Upper lobe of right lung (tissue), 1 donor: ENCODE measurements at regions not wholly inside any gene's neighbourhood (a gene's known extent, or its start where the extent isn't known, plus 50 kb on each side); places are given as distances from the start of the nearest gene placed in this dataset.

Experiments
- ATAC-seq: fragments of 200-7000 bp; cut with Tn5 transposase; one replicate; pipeline ENCODE4 v1.9.1; 2020; ENCODE audit warnings: mild to moderate bottlenecking, moderate library complexity
- DNase-seq: peaks from one replicate; pipeline ENCODE4 v3.0.0-alpha.2; 2020
- H3K27ac ChIP-seq: fragments of 200-600 bp; one replicate; pipeline ENCODE4 v1.8.0; 2022
- H3K27me3 ChIP-seq: fragments of 200-600 bp; one replicate; pipeline ENCODE4 v1.8.0; 2022; ENCODE audit warnings: mild to moderate bottlenecking
- H3K36me3 ChIP-seq: fragments of 200-600 bp; one replicate; pipeline ENCODE4 v1.8.0; 2022
- H3K4me1 ChIP-seq: fragments of 200-600 bp; one replicate; pipeline ENCODE4 v1.8.0; 2022
- H3K4me3 ChIP-seq: fragments of 200-600 bp; one replicate; pipeline ENCODE4 v1.8.0; 2022; ENCODE audit warnings: mild to moderate bottlenecking
- H3K9me3 ChIP-seq: fragments of 200-600 bp; one replicate; pipeline ENCODE4 v1.8.0; 2022
- intact Hi-C: fragments of 100-400 bp; cut with DNase I; formaldehyde crosslinking; loops from one replicate; pipeline ENCODE4 v1.11.0; 2022
- TF ChIP-seq, protein P1 (sequence below): fragments of 200-600 bp; IDR thresholded peaks from one replicate; pipeline ENCODE4 v1.8.0; 2022; ENCODE audit warnings: antibody characterized with exemption
- donor health status: DM: no; HTN: yes; CAD: no; lungs with severe emphysema.

DNA sequence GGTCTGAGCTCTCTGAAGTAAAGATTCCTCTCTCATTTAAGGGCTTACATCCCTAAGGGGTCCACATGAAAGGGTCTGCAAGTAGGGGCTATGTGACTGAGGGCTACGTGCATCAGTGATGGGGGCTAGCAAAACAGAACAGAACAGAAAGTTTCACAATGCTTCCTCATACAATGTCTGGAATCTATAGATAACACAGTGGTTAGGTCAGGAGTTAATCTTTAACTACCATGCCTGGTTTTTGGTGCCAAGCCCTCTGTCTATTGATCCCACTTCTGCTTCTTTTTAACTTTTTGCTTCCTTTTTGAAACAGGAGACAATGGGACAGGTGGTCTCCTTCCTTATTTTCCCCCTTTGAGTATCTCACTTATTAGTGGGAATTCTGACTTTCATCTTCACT lies 263.0 kb downstream of the DDX3Y start:
- no peak for DNase-seq
- TF ChIP-seq, protein P1, sequence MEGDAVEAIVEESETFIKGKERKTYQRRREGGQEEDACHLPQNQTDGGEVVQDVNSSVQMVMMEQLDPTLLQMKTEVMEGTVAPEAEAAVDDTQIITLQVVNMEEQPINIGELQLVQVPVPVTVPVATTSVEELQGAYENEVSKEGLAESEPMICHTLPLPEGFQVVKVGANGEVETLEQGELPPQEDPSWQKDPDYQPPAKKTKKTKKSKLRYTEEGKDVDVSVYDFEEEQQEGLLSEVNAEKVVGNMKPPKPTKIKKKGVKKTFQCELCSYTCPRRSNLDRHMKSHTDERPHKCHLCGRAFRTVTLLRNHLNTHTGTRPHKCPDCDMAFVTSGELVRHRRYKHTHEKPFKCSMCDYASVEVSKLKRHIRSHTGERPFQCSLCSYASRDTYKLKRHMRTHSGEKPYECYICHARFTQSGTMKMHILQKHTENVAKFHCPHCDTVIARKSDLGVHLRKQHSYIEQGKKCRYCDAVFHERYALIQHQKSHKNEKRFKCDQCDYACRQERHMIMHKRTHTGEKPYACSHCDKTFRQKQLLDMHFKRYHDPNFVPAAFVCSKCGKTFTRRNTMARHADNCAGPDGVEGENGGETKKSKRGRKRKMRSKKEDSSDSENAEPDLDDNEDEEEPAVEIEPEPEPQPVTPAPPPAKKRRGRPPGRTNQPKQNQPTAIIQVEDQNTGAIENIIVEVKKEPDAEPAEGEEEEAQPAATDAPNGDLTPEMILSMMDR: no peak
- Histone ChIP-seq H3K36me3 (no peaks in the 10 kb centered on the region), H3K4me3 (no peak overlapping the region), H3K27me3 (no peaks in the 10 kb centered on the region), H3K4me1 (no peaks in the 10 kb centered on the region), H3K9me3 (no peaks in the 10 kb centered on the region), H3K27ac (no peak overlapping the region)
- intact Hi-C loops: no loop called here
- ATAC-seq: no peak

DNA sequence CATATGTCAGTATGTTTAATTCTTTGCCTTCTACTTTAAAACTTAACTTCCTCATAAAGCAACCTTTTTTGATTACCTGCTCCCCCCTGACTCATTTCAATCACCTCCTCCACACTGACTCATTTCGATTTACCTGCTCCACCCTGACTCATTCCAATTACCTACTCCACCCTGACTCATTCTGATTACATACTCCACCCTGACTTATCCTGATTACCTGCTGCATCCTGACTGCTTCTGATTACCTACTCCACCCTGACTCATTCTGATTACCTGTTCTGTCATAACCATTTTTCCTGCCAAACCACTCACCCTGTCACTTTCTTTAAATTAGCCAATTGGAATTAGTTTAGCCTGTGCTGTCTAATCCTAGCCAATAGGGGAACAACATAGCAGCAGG lies 263.6 kb downstream of the DDX3Y start:
- Histone ChIP-seq H3K27me3 (no peaks in the 10 kb centered on the region), H3K27ac (no peak overlapping the region), H3K36me3 (no peaks in the 10 kb centered on the region), H3K4me3 (no peak overlapping the region), H3K9me3 (no peaks in the 10 kb centered on the region), H3K4me1 (no peaks in the 10 kb centered on the region)
- DNase-seq (no peak), ATAC-seq (no peak)
- intact Hi-C loops: no loop called here
- TF ChIP-seq, protein P1: no peak
